ENCODE measurements at regions not wholly inside any gene's neighbourhood (a gene's known extent, or its start where the extent isn't known, plus 50 kb on each side); places are given as distances from the start of the nearest gene placed in this dataset.

- H3K4me1 ChIP-seq (ENCODE audit: control insufficient read depth in 1 of 2, insufficient read depth in 2 of 2, low read length in 2 of 2) = no peaks in the 10 kb centered on the region
- TF ChIP-seq, protein P1, sequence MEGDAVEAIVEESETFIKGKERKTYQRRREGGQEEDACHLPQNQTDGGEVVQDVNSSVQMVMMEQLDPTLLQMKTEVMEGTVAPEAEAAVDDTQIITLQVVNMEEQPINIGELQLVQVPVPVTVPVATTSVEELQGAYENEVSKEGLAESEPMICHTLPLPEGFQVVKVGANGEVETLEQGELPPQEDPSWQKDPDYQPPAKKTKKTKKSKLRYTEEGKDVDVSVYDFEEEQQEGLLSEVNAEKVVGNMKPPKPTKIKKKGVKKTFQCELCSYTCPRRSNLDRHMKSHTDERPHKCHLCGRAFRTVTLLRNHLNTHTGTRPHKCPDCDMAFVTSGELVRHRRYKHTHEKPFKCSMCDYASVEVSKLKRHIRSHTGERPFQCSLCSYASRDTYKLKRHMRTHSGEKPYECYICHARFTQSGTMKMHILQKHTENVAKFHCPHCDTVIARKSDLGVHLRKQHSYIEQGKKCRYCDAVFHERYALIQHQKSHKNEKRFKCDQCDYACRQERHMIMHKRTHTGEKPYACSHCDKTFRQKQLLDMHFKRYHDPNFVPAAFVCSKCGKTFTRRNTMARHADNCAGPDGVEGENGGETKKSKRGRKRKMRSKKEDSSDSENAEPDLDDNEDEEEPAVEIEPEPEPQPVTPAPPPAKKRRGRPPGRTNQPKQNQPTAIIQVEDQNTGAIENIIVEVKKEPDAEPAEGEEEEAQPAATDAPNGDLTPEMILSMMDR (IDR thresholded peaks at IDR 0.05) = no peak
- Mint-ChIP-seq H3K9me3 (no peaks in the 10 kb centered on the region), H3K27me3 (ENCODE audit: low read depth in 3 of 3) (peaks cover 0 to 8% (median 5%) of the 10 kb centered on the region in 3 donors), H3K4me3 (no peak overlapping the region), H3K36me3 (no peaks in the 10 kb centered on the region), H3K4me1 (no peaks in the 10 kb centered on the region), H3K27ac (no peak overlapping the region)
- H3K9ac ChIP-seq (ENCODE audit: insufficient read depth, low read length, poor library complexity, severe bottlenecking) = no peak overlapping the region
- no peaks in the 10 kb centered on the region for H3K79me2 ChIP-seq (ENCODE audit: insufficient read depth, low read length)
- H3K27ac ChIP-seq (ENCODE audit: low read depth in 1 of 2, low read length in 2 of 2) = no peak overlapping the region
- no peaks in the 10 kb centered on the region for H3K9me3 ChIP-seq (replicated peaks in 1 of 2; ENCODE audit: control insufficient read depth in 1 of 2, insufficient read depth in 1 of 2, low read length in 2 of 2)
- intact Hi-C loops (cut with micrococcal nuclease) = no loop called here
- no peaks in the 10 kb centered on the region for H4K20me1 ChIP-seq (ENCODE audit: insufficient read depth, low read length)
- no peak for DNase-seq
- no peak overlapping the region for H3K4me2 ChIP-seq (replicated peaks; ENCODE audit: extremely low read depth, low read length, poor library complexity, severe bottlenecking)
- H3K27me3 ChIP-seq (ENCODE audit: control insufficient read depth in 2 of 2, insufficient read depth in 2 of 2, low read length in 2 of 2) = no peaks in the 10 kb centered on the region
- no peak overlapping the region for H2AFZ ChIP-seq (ENCODE audit: insufficient read depth, low read depth, low read length, poor library complexity, severe bottlenecking)
- no peak overlapping the region for H3K4me3 ChIP-seq (replicated peaks in 1 of 3; ENCODE audit: low read depth in 2 of 3, low read length in 3 of 3)
- no peaks in the 10 kb centered on the region for H3K36me3 ChIP-seq (replicated peaks in 1 of 2; ENCODE audit: control insufficient read depth in 1 of 2, insufficient read depth in 2 of 2, low read length in 2 of 2)
- 92% methylated on average over 7 of the region's 8 CpGs for WGBS (ENCODE audit: insufficient coverage)
Observed at GRCh38 chr3:124572851-124573405, 157.3 kb upstream of the UMPS start.

- H3K27me3 Mint-ChIP-seq (ENCODE audit: low read depth in 3 of 3) = peaks cover 0 to 8% (median 6%) of the 10 kb centered on the region in 3 donors
- Histone ChIP-seq H3K4me3 (replicated peaks in 1 of 3; ENCODE audit: low read depth in 2 of 3, low read length in 3 of 3) (no peak overlapping the region), H3K9me3 (replicated peaks in 1 of 2; ENCODE audit: control insufficient read depth in 1 of 2, insufficient read depth in 1 of 2, low read length in 2 of 2) (no peaks in the 10 kb centered on the region), H2AFZ (ENCODE audit: insufficient read depth, low read depth, low read length, poor library complexity, severe bottlenecking) (no peak overlapping the region), H3K79me2 (ENCODE audit: insufficient read depth, low read length) (no peaks in the 10 kb centered on the region), H3K9ac (ENCODE audit: insufficient read depth, low read length, poor library complexity, severe bottlenecking) (no peak overlapping the region), H3K27me3 (ENCODE audit: control insufficient read depth in 2 of 2, insufficient read depth in 2 of 2, low read length in 2 of 2) (no peaks in the 10 kb centered on the region), H4K20me1 (ENCODE audit: insufficient read depth, low read length) (no peaks in the 10 kb centered on the region), H3K4me2 (replicated peaks; ENCODE audit: extremely low read depth, low read length, poor library complexity, severe bottlenecking) (no peak overlapping the region), H3K4me1 (ENCODE audit: control insufficient read depth in 1 of 2, insufficient read depth in 2 of 2, low read length in 2 of 2) (no peaks in the 10 kb centered on the region), H3K27ac (ENCODE audit: low read depth in 1 of 2, low read length in 2 of 2) (no peak overlapping the region), H3K36me3 (replicated peaks in 1 of 2; ENCODE audit: control insufficient read depth in 1 of 2, insufficient read depth in 2 of 2, low read length in 2 of 2) (no peaks in the 10 kb centered on the region)
- 40% methylated on average over 1 of the region's 2 CpGs for WGBS (ENCODE audit: insufficient coverage)
- H3K4me3 Mint-ChIP-seq = no peak overlapping the region
- DNase-seq = no peak
- no peaks in the 10 kb centered on the region for H3K36me3 Mint-ChIP-seq
- no peak overlapping the region for H3K27ac Mint-ChIP-seq
- no peaks in the 10 kb centered on the region for H3K9me3 Mint-ChIP-seq
- no peaks in the 10 kb centered on the region for H3K4me1 Mint-ChIP-seq
- intact Hi-C loops (cut with micrococcal nuclease) = no loop called here
- TF ChIP-seq, protein P1 (IDR thresholded peaks at IDR 0.05) = no peak
Observed at GRCh38 chr3:124574012-124574411, 156.2 kb upstream of the UMPS start.

Measured in CD14-positive monocyte (primary cell).